ENCODE measurements at regions not wholly inside any gene's neighbourhood (a gene's known extent, or its start where the extent isn't known, plus 50 kb on each side); places are given as distances from the start of the nearest gene placed in this dataset.

- no peak overlapping the region for H3K27ac Mint-ChIP-seq
- H3K4me3 Mint-ChIP-seq (ENCODE audit: low read depth): no peak overlapping the region
- peaks cover 13% of the 10 kb centered on the region for H3K9me3 Mint-ChIP-seq (ENCODE audit: low read depth)
- H3K36me3 Mint-ChIP-seq (ENCODE audit: insufficient read depth): no peaks in the 10 kb centered on the region
- peaks cover 15% of the 10 kb centered on the region for H3K4me1 Mint-ChIP-seq (ENCODE audit: low read depth)
- DNase-seq (ENCODE audit: low spot score, unreplicated experiment): no peak
- no peak for TF ChIP-seq CTCF (IDR thresholded peaks at IDR 0.05; ENCODE audit: unreplicated experiment)
- H3K27me3 Mint-ChIP-seq: no peaks in the 10 kb centered on the region
Observed at GRCh38 chr6:80636689-80637088, 530.2 kb downstream of the BCKDHB start.

- Mint-ChIP-seq H3K27me3 (no peaks in the 10 kb centered on the region), H3K4me1 (ENCODE audit: low read depth) (peaks cover 2% of the 10 kb centered on the region), H3K4me3 (ENCODE audit: low read depth) (no peak overlapping the region), H3K9me3 (ENCODE audit: low read depth) (peaks cover 21% of the 10 kb centered on the region), H3K27ac (no peak overlapping the region), H3K36me3 (ENCODE audit: insufficient read depth) (no peaks in the 10 kb centered on the region)
- TF ChIP-seq CTCF (IDR thresholded peaks at IDR 0.05; ENCODE audit: unreplicated experiment): no peak
- no peak for DNase-seq (ENCODE audit: low spot score, unreplicated experiment)
Observed at GRCh38 chr6:80633412-80633811, 526.9 kb downstream of the BCKDHB start.

GRCh38 chr6:80625405-80625804 lies 518.9 kb downstream of the BCKDHB start:
- DNase-seq (ENCODE audit: low spot score, unreplicated experiment): no peak
- Mint-ChIP-seq H3K4me3 (ENCODE audit: low read depth) (no peak overlapping the region), H3K9me3 (ENCODE audit: low read depth) (peaks cover 30% of the 10 kb centered on the region), H3K36me3 (ENCODE audit: insufficient read depth) (peaks cover 3% of the 10 kb centered on the region), H3K27me3 (no peaks in the 10 kb centered on the region), H3K4me1 (ENCODE audit: low read depth) (peaks cover 4% of the 10 kb centered on the region), H3K27ac (no peak overlapping the region)
- TF ChIP-seq CTCF (IDR thresholded peaks at IDR 0.05; ENCODE audit: unreplicated experiment): no peak

GRCh38 chr6:80623066-80623815 lies 516.8 kb downstream of the BCKDHB start:
- no peak for DNase-seq (ENCODE audit: low spot score, unreplicated experiment)
- Mint-ChIP-seq H3K27me3 (no peaks in the 10 kb centered on the region), H3K27ac (no peak overlapping the region), H3K9me3 (ENCODE audit: low read depth) (peaks cover 27% of the 10 kb centered on the region), H3K36me3 (ENCODE audit: insufficient read depth) (peaks cover 3% of the 10 kb centered on the region), H3K4me3 (ENCODE audit: low read depth) (no peak overlapping the region), H3K4me1 (ENCODE audit: low read depth) (peaks cover 4% of the 10 kb centered on the region)
- no peak for TF ChIP-seq CTCF (IDR thresholded peaks at IDR 0.05; ENCODE audit: unreplicated experiment)

- peaks cover 3% of the 10 kb centered on the region for H3K36me3 Mint-ChIP-seq (ENCODE audit: insufficient read depth)
- H3K27ac Mint-ChIP-seq: no peak overlapping the region
- no peak for TF ChIP-seq CTCF (IDR thresholded peaks at IDR 0.05; ENCODE audit: unreplicated experiment)
- H3K9me3 Mint-ChIP-seq (ENCODE audit: low read depth): peaks cover 30% of the 10 kb centered on the region
- peaks cover 4% of the 10 kb centered on the region for H3K4me1 Mint-ChIP-seq (ENCODE audit: low read depth)
- no peaks in the 10 kb centered on the region for H3K27me3 Mint-ChIP-seq
- no peak for DNase-seq (ENCODE audit: low spot score, unreplicated experiment)
- no peak overlapping the region for H3K4me3 Mint-ChIP-seq (ENCODE audit: low read depth)
Observed at GRCh38 chr6:80622641-80623040, 516.2 kb downstream of the BCKDHB start.
